ENCODE measurements at regions not wholly inside any gene's neighbourhood (a gene's known extent, or its start where the extent isn't known, plus 50 kb on each side); places are given as distances from the start of the nearest gene placed in this dataset.

GRCh38 chr7:17588730-17589129 lies 290.3 kb downstream of the AHR start:
- DNase-seq (ENCODE audit: low read depth), result no peak
- no peak overlapping the region for H3K4me3 ChIP-seq (replicated peaks; ENCODE audit: low read depth, low read length)
- no peak for TF ChIP-seq CTCF (IDR thresholded peaks at IDR 0.05; ENCODE audit: low read length, missing control alignments)

- no peak overlapping the region for H3K4me3 ChIP-seq (replicated peaks; ENCODE audit: low read depth, low read length)
- no peak for TF ChIP-seq CTCF (IDR thresholded peaks at IDR 0.05; ENCODE audit: low read length, missing control alignments)
- no peak for DNase-seq (ENCODE audit: low read depth)
These were observed 291.2 kb downstream of the AHR start for GRCh38 chr7:17589671-17590070.

- TF ChIP-seq CTCF (IDR thresholded peaks at IDR 0.05; ENCODE audit: low read length, missing control alignments), result no peak
- H3K4me3 ChIP-seq (replicated peaks; ENCODE audit: low read depth, low read length), result no peak overlapping the region
- DNase-seq (ENCODE audit: low read depth), result no peak
These were observed 291.8 kb downstream of the AHR start for GRCh38 chr7:17590221-17590620.

GRCh38 chr7:17593819-17594419 lies 295.5 kb downstream of the AHR start:
- H3K4me3 ChIP-seq (replicated peaks; ENCODE audit: low read depth, low read length), result no peak overlapping the region
- no peak for DNase-seq (ENCODE audit: low read depth)
- no peak for TF ChIP-seq CTCF (IDR thresholded peaks at IDR 0.05; ENCODE audit: low read length, missing control alignments)

- DNase-seq (ENCODE audit: low read depth), result no peak
- H3K4me3 ChIP-seq (replicated peaks; ENCODE audit: low read depth, low read length), result no peak overlapping the region
- no peak for TF ChIP-seq CTCF (IDR thresholded peaks at IDR 0.05; ENCODE audit: low read length, missing control alignments)
These were observed 297.1 kb downstream of the AHR start for GRCh38 chr7:17595546-17595945.

- no peak for DNase-seq (ENCODE audit: low read depth)
- no peak for TF ChIP-seq CTCF (IDR thresholded peaks at IDR 0.05; ENCODE audit: low read length, missing control alignments)
- H3K4me3 ChIP-seq (replicated peaks; ENCODE audit: low read depth, low read length), result no peak overlapping the region
These were observed 299.9 kb downstream of the AHR start for GRCh38 chr7:17598305-17598704.

GRCh38 chr7:17598846-17599245 lies 300.4 kb downstream of the AHR start:
- no peak for TF ChIP-seq CTCF (IDR thresholded peaks at IDR 0.05; ENCODE audit: low read length, missing control alignments)
- no peak for DNase-seq (ENCODE audit: low read depth)
- H3K4me3 ChIP-seq (replicated peaks; ENCODE audit: low read depth, low read length), result no peak overlapping the region
